ENCODE measurements at regions not wholly inside any gene's neighbourhood (a gene's known extent, or its start where the extent isn't known, plus 50 kb on each side); places are given as distances from the start of the nearest gene placed in this dataset.

GRCh38 chr3:102240720-102241119 is 194.1 kb upstream of the ZPLD1 start:
- no peak for TF ChIP-seq CTCF (IDR thresholded peaks at IDR 0.05; ENCODE audit: unreplicated experiment)
- BruUV-seq (replicated peaks) = no TSS peak
- intact Hi-C loops (cut with micrococcal nuclease) = no loop called here
- no peak overlapping the region for H3K4me3 Mint-ChIP-seq (ENCODE audit: unreplicated experiment)
- POLR2A ChIA-PET = no interaction called here
- no peaks in the 10 kb centered on the region for H3K36me3 Mint-ChIP-seq (ENCODE audit: insufficient read depth, unreplicated experiment)
- H3K27ac Mint-ChIP-seq (ENCODE audit: low read depth, unreplicated experiment) = no peak overlapping the region
- no peak for DNase-seq (ENCODE audit: unreplicated experiment)
- no peaks in the 10 kb centered on the region for H3K27me3 Mint-ChIP-seq (ENCODE audit: insufficient read depth, unreplicated experiment)
- no peaks in the 10 kb centered on the region for H3K9me3 Mint-ChIP-seq (ENCODE audit: unreplicated experiment)
- CTCF ChIA-PET = interaction anchor here (0.8 to 13.2 kb wide), 3 partner anchors 12 to 295 kb away, joined by 6 to 672 read pairs (median 74); no protein-coding TSS in a partner anchor
- no peaks in the 10 kb centered on the region for H3K4me1 Mint-ChIP-seq (ENCODE audit: insufficient read depth, unreplicated experiment)

GRCh38 chr3:102248981-102249705 is 185.7 kb upstream of the ZPLD1 start:
- CTCF ChIA-PET = interaction anchor here (0.6 to 0.9 kb wide), 5 partner anchors 13 to 389 kb away, joined by 3 to 4 read pairs (median 4); no protein-coding TSS in a partner anchor
- H3K36me3 Mint-ChIP-seq (ENCODE audit: insufficient read depth, unreplicated experiment) = no peaks in the 10 kb centered on the region

GRCh38 chr3:102255736-102256135 is 179.1 kb upstream of the ZPLD1 start:
- ChIA-PET POLR2A (no interaction called here), CTCF (interaction anchor here (0.7 kb wide), 1 partner anchor 15 kb away, joined by 3 read pairs; no protein-coding TSS in a partner anchor)
- TF ChIP-seq CTCF (IDR thresholded peaks at IDR 0.05; ENCODE audit: unreplicated experiment) = no peak
- BruUV-seq (replicated peaks) = no TSS peak
- peak; percentile 6 for DNase-seq (ENCODE audit: unreplicated experiment)
- no peak overlapping the region for H3K4me3 Mint-ChIP-seq (ENCODE audit: unreplicated experiment)
- H3K27me3 Mint-ChIP-seq (ENCODE audit: insufficient read depth, unreplicated experiment) = no peaks in the 10 kb centered on the region
- H3K36me3 Mint-ChIP-seq (ENCODE audit: insufficient read depth, unreplicated experiment) = no peaks in the 10 kb centered on the region
- H3K27ac Mint-ChIP-seq (ENCODE audit: low read depth, unreplicated experiment) = no peak overlapping the region
- intact Hi-C loops (cut with micrococcal nuclease) = no loop called here
- no peaks in the 10 kb centered on the region for H3K9me3 Mint-ChIP-seq (ENCODE audit: unreplicated experiment)
- H3K4me1 Mint-ChIP-seq (ENCODE audit: insufficient read depth, unreplicated experiment) = peaks cover 9% of the 10 kb centered on the region

More at GRCh38 chr3:102248981-102249705, 185.7 kb upstream of the ZPLD1 start:
- no peak overlapping the region for H3K27ac Mint-ChIP-seq (ENCODE audit: low read depth, unreplicated experiment)
- DNase-seq (ENCODE audit: unreplicated experiment) = no peak
- TF ChIP-seq CTCF (IDR thresholded peaks at IDR 0.05; ENCODE audit: unreplicated experiment) = no peak
- H3K4me3 Mint-ChIP-seq (ENCODE audit: unreplicated experiment) = no peak overlapping the region
- H3K9me3 Mint-ChIP-seq (ENCODE audit: unreplicated experiment) = no peaks in the 10 kb centered on the region
- no peaks in the 10 kb centered on the region for H3K4me1 Mint-ChIP-seq (ENCODE audit: insufficient read depth, unreplicated experiment)
- no TSS peak for BruUV-seq (replicated peaks)
- POLR2A ChIA-PET = no interaction called here
- no peaks in the 10 kb centered on the region for H3K27me3 Mint-ChIP-seq (ENCODE audit: insufficient read depth, unreplicated experiment)
- intact Hi-C loops (cut with micrococcal nuclease) = no loop called here

- no peak for DNase-seq (ENCODE audit: unreplicated experiment)
- ChIA-PET CTCF (interaction anchor here (1.6 kb wide), 1 partner anchor 30 kb away, joined by 6 read pairs; no protein-coding TSS in a partner anchor), POLR2A (interaction anchor here (0.7 kb wide), 1 partner anchor 431 kb away, joined by 3 read pairs; no protein-coding TSS in a partner anchor)
- intact Hi-C loops (cut with micrococcal nuclease) = no loop called here
- H3K27me3 Mint-ChIP-seq (ENCODE audit: insufficient read depth, unreplicated experiment) = no peaks in the 10 kb centered on the region
- no peak overlapping the region for H3K27ac Mint-ChIP-seq (ENCODE audit: low read depth, unreplicated experiment)
- H3K4me3 Mint-ChIP-seq (ENCODE audit: unreplicated experiment) = no peak overlapping the region
- H3K36me3 Mint-ChIP-seq (ENCODE audit: insufficient read depth, unreplicated experiment) = no peaks in the 10 kb centered on the region
- H3K9me3 Mint-ChIP-seq (ENCODE audit: unreplicated experiment) = no peaks in the 10 kb centered on the region
- TF ChIP-seq CTCF (IDR thresholded peaks at IDR 0.05; ENCODE audit: unreplicated experiment) = no peak
- no TSS peak for BruUV-seq (replicated peaks)
- H3K4me1 Mint-ChIP-seq (ENCODE audit: insufficient read depth, unreplicated experiment) = peaks cover 9% of the 10 kb centered on the region
These were observed 176.1 kb upstream of the ZPLD1 start for GRCh38 chr3:102258666-102259227.
